ENCODE measurements at regions not wholly inside any gene's neighbourhood (a gene's known extent, or its start where the extent isn't known, plus 50 kb on each side); places are given as distances from the start of the nearest gene placed in this dataset.

DNA sequence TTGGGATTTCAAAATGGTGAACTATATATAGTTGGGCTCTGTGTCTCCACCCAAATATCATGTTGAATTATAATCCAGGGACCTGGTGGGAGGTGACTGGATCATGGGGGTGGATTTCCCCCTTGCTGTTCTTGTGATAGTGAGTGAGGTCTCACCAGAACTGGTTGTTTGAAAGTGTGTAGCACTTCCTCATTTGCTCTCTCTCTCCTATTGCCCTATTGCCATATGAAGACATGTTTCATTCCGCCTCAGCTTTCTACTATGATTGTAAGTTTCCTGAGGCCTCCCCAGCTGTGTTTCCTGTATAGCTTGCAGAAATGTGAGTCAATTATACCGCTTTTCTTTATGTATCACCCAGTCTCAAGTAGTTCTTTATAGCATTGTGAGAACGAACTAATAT is 545.6 kb downstream of the TRAM1L1 start:
- Histone ChIP-seq H3K27ac (ENCODE audit: insufficient read length, low read depth, low read length) (no peak overlapping the region), H3K23me2 (ENCODE audit: insufficient read length, low read depth, low read length, poor library complexity, severe bottlenecking) (no peaks in the 10 kb centered on the region), H2BK20ac (ENCODE audit: low read depth, low read length, poor library complexity, severe bottlenecking) (no peak overlapping the region), H2BK5ac (ENCODE audit: insufficient read length, low read length) (no peak overlapping the region), H3K56ac (ENCODE audit: insufficient read length, low read depth, low read length) (no peak overlapping the region), H2BK15ac (ENCODE audit: low read depth, low read length) (no peak overlapping the region), H2BK120ac (ENCODE audit: low read depth, low read length, poor library complexity, severe bottlenecking) (no peak overlapping the region), H3K4me1 (ENCODE audit: insufficient read depth, low read length) (no peaks in the 10 kb centered on the region), H4K91ac (ENCODE audit: insufficient read length, low read depth, low read length) (no peak overlapping the region), H2BK12ac (ENCODE audit: insufficient read length, low read depth, low read length) (no peak overlapping the region), H3K4me2 (ENCODE audit: insufficient read depth, insufficient read length, low read length) (no peak overlapping the region), H4K8ac (replicated peaks; ENCODE audit: insufficient read length, low read depth, low read length) (no peak overlapping the region), H3K23ac (ENCODE audit: insufficient read length, low read depth, low read length) (no peak overlapping the region), H3K9me3 (ENCODE audit: control insufficient read depth, low read depth, low read length) (no peaks in the 10 kb centered on the region), H3K79me1 (ENCODE audit: insufficient read depth, low read depth, low read length, poor library complexity, severe bottlenecking) (no peaks in the 10 kb centered on the region), H3K27me3 (ENCODE audit: insufficient read depth, low read length) (no peaks in the 10 kb centered on the region), H2AFZ (ENCODE audit: low read length) (no peak overlapping the region), H4K20me1 (ENCODE audit: control insufficient read depth, insufficient read depth, insufficient read length) (no peaks in the 10 kb centered on the region), H3K9ac (ENCODE audit: extremely low read depth, insufficient read length, low read length) (no peak overlapping the region), H3K4ac (ENCODE audit: low read depth, low read length) (no peak overlapping the region), H3T11ph (ENCODE audit: low read length) (no peak overlapping the region), H3K14ac (ENCODE audit: insufficient read depth, low read length) (no peak overlapping the region), H4K5ac (ENCODE audit: insufficient read length, low read depth, low read length) (no peak overlapping the region), H3K79me2 (ENCODE audit: insufficient read depth, low read length) (no peaks in the 10 kb centered on the region), H2AK5ac (ENCODE audit: insufficient read length, low read length) (no peak overlapping the region), H3K18ac (ENCODE audit: insufficient read length, low read depth, low read length) (no peak overlapping the region)
- WGBS (ENCODE audit: extremely low coverage, insufficient read length, low lambda C conversion rate), result no CpG with 5 or more reads among the region's 3 CpGs
- TF ChIP-seq, protein P1, sequence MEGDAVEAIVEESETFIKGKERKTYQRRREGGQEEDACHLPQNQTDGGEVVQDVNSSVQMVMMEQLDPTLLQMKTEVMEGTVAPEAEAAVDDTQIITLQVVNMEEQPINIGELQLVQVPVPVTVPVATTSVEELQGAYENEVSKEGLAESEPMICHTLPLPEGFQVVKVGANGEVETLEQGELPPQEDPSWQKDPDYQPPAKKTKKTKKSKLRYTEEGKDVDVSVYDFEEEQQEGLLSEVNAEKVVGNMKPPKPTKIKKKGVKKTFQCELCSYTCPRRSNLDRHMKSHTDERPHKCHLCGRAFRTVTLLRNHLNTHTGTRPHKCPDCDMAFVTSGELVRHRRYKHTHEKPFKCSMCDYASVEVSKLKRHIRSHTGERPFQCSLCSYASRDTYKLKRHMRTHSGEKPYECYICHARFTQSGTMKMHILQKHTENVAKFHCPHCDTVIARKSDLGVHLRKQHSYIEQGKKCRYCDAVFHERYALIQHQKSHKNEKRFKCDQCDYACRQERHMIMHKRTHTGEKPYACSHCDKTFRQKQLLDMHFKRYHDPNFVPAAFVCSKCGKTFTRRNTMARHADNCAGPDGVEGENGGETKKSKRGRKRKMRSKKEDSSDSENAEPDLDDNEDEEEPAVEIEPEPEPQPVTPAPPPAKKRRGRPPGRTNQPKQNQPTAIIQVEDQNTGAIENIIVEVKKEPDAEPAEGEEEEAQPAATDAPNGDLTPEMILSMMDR (conservative IDR thresholded peaks at IDR 0.05), result no peak
- Mint-ChIP-seq H3K9me3 (no peaks in the 10 kb centered on the region), H3K4me1 (peaks cover 4% of the 10 kb centered on the region in 2 experiments), H3K4me3 (no peak overlapping the region), H3K36me3 (ENCODE audit: insufficient read depth in 1 of 3, low read depth in 3 of 3) (no peaks in the 10 kb centered on the region), H3K27ac (no peak overlapping the region), H3K27me3 (ENCODE audit: low read depth) (no peaks in the 10 kb centered on the region)
- no peak for DNase-seq
